ENCODE measurements at regions not wholly inside any gene's neighbourhood (a gene's known extent, or its start where the extent isn't known, plus 50 kb on each side); places are given as distances from the start of the nearest gene placed in this dataset.
"Not testable (repeated sequence)": the region's sequence is repeated elsewhere in the genome, so short reads cannot be mapped to it uniquely, and the experiment has no call there.

DNA sequence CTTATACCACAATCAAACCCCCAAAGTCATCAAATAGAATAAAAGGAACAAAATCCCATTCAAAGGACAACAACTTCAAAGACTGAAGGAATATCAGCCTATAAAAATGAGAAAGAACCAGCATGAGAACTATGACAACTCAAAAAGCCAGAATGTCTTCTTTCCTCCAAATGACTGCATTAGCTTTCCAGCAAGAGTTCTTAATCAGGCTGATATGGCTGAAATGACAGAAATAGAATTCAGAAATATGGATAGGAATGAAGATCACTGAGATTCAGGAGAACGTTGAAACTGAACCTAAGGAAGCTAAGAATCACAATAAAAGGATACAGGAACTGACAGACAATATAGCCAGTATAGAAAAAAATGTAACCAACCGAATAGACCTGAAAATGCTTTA lies 109.5 kb downstream of the SINHCAF start:
- DNase-seq (ENCODE audit: low read depth), result no peak

DNA sequence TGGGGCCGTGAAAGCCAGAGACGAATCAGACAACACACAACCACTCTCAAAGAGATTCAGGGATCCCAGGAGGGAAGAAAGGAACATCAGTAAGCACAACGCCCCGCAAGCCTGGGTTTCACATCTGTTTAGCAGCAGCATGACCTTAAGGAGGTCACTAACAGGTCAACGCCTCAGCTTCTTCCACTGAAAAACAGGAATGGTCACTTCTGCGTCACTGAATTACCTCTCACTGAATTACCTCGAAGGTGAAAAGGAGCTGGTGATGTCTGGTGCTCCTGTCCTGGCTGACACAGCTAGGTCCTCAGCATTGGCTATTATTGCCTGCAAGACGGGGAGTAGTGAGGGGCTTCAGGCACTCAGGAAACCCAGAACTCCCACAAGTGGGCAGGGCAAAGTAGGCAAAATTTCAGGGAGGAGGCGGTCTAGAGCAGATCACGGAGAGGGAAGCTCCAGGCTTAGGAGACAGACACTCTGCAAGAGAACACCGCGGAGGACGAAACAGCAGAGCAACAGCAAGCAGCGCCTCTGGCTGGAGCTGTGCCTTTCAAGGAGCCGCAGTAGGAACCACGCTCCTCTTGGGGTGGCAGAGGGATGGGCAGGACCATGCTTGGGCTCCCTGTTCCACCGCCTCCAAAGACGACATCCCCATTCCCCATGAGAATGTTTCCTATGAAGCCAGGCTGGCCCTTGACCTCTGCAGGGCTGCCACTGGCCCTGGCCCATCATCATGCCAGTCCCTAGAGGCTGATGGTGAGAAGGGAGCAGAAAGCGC lies 108.4 kb downstream of the SINHCAF start:
- DNase-seq (ENCODE audit: low read depth), result no peak

DNA sequence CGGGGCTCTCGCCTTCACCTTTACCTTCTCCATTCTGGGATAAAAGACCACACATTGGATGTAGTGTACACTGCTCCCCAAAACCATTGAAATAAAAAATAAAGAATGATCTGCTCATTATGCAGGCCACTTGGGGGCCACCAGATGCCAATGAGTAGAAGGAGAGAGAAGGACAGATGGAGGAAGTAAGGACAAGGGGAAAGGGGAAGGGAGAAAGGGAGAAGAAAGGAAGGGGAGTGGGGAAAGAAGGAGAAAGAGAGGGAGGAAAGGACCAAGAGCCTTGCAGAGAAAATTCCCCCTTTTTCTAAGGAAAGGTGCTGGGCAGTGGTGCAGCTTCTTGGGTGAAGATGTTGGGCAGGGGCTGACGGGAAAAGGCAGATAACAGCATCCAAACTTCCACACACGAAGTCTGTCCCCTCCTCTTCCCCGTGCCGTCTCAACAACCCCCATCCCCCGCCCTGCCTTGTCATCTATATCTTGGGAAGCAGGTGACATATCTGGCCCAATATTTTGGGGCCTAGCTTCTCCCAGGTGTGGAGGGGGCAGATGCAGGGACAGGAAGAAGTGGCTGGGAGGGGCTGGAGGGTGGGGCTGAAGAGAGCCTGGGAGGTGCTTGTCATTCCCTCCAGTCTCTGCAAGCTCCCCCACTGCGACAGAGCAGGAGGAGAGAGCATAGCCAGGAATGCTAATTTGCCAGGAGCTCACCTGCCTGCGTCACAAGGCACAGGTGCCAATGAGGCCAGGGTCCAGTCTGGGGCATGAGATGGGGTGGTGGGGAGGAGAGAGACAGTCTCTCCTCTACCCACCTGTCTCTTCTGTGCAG lies 107.5 kb downstream of the SINHCAF start:
- DNase-seq (ENCODE audit: low read depth), result no peak

DNA sequence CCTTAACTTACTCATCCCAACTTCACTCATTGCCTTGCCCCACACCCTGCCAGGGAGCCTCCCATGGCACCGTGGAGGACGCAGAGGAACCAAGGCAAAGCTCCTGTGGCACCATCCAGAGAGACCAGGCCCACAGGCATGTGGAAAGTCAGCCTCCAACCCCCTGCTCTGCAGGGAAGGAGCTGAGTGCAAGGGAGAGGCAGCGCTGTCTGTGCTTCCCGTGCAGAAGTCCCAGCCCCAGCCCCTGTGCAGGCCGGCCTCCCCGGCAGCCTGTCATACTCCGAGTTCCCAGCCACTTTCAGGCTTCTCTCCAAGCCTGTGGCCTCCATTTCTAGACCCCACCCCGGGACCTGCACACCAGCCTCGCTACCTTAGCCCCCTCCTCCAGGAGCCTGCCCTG lies 106.4 kb downstream of the SINHCAF start:
- no peak for DNase-seq (ENCODE audit: low read depth)

DNA sequence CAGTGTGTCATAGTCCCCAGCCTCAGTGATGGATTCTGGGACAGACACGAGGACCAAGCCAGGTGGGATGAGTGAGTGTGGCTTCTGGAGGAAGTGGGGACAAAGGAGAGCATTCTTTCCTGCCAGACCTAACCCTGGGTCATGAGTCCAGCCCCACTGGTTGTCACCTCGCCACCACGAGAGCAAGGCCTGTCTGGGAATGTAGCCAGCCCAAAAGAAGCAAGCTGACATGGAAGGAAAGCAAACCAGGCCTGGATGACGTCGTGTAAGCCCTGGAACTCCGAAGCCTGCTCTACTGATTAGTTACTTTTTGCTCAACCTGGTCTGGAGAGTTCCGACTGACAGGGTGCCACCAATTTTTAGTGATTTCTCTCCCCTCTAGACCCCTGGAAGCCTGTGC lies 105.9 kb downstream of the SINHCAF start:
- no peak for DNase-seq (ENCODE audit: low read depth)

DNA sequence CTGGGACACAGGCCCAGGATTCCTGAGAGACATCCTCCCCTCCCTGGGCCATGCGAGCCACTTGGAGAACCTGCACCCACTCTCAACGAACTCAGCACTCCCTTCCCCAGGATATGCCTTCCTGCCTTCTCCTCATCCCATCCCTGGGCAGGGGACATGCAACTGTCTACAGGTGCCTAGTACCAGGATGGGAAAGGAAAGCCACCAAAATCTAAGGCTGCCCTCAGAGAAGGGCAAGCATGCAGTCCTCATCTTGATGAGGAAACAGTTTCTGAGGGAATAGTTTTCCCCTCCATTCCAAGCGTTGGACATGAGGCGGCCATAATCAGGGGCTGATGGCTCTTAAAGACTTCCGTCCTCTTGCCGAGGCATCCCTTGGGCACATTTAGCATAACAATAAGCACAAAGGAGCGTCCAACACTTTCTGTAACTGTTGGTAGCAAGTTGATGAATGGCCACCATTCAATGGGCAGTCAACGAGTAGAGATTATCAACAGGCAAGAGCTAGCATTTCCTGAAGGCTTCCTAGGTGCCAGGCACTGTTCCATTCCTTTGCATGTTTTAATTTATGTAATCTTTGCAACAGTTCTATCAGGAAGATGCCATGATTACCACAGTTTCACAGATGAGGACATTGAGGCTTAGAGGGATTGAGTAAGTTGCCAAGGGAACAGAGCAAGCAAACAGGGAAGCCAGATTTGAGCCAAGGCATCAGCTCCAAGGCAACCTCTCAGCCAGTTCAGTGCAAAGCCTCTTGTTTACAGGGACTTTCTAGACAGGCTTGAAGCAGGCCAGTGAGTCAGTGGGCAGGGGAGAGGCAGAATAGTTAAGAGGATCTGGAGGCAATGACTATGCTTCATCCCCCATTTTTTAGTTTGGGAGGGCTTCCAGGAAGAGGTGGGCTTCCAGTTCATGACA lies 105.1 kb downstream of the SINHCAF start:
- DNase-seq (ENCODE audit: low read depth), result no peak

DNA sequence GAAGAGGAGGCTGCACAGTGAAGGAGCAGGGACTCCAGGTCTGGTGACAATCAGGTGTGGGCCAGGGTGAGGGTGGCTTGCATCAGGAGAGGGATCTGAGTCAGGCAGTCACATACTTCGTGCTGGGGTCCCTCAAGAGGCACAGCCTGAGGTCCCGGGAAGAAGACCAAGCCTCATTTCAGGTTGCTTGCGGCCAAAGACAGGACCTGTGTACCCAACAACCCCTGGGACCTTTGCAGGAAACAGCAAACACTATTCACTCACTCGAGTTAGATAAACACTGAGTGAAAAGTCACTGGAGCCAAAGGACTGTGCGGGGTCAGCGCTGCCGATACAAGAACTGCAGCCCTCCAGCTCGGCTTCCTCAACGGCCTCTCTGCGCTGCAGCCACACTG lies 104.4 kb downstream of the SINHCAF start:
- no peak for DNase-seq (ENCODE audit: low read depth)

DNA sequence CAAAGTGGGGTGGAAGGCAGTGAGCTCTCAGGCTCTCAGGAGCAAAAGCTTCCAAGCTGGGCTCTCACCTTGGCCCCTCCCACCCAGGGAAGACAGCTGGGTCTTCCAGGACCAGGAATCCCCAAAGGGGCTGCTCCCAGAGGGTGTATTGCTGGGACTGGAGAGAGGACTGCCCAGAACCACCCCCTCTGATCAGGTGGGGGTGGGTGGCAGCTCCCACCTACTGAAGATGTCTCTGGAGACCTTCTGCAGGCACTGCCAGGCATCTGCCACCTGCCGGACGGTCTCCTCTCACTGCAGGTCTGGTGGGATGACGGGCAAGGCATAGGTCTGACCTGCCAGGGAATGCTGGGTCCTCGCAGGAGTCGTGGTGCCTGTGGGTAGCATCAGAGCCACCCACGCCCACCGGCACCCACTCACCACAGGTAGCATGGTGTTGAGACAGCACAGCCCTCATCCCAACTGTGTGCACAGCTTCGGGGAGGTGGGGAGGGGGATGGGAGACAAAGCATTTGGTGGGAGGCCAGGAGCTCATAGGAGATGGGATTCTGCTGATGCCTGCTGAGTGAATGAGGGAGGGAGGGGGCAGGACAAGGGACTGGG lies 103.2 kb downstream of the SINHCAF start:
- no peak for DNase-seq (ENCODE audit: low read depth)

DNA sequence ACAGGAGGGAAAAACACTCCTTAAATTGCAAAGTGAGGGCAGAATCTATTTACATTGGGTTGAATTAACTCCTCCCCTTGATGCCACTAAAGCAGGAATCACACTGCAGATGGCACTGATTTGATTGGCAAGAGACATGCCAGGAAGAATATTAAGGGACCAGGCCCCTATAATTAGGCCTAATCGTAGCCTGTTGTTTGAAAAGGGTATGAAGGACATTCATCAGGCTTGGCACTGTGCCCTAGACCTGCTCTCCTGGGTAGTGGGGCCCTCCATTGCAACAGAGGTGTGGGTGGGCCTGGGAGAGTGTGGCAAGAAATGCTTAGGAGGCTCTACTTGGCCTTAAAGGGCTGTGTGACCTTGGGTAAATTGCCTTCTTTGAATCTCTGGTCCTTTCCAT lies 102.3 kb downstream of the SINHCAF start:
- not testable (repeated sequence) for DNase-seq (ENCODE audit: low read depth)

DNA sequence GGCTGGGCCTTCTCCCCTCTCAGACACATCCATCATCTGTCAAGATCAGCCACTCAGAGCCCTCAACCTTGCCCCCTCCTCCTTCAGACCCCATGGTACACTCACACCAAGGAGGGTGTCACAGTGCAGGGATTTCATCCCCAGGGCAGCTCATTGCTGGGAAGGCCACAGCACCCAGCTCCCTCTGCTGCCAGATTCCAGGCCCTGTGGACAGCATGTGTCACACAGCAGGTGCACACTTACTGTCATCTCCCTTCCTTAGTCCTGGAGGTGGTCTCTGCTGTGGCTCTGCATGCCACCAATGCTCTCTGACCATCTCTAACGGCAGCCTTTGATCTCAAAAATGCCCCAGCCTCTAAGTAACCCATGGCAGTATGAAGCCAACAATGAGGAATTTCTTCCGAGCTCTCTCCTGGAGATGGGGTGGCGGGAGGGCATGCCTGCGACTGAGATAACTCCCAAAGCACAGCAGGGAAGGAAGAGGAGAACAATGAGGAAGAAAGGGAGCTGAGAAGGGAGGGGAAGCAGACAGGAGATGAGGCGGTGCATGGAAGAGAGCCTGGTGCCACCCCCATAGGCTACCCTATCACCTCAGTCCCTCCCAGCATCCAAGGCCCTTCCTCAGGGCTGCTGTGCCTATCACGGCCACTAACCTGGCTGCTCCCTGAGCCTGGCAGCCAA lies 101.0 kb downstream of the SINHCAF start:
- DNase-seq (ENCODE audit: low read depth), result no peak

DNA sequence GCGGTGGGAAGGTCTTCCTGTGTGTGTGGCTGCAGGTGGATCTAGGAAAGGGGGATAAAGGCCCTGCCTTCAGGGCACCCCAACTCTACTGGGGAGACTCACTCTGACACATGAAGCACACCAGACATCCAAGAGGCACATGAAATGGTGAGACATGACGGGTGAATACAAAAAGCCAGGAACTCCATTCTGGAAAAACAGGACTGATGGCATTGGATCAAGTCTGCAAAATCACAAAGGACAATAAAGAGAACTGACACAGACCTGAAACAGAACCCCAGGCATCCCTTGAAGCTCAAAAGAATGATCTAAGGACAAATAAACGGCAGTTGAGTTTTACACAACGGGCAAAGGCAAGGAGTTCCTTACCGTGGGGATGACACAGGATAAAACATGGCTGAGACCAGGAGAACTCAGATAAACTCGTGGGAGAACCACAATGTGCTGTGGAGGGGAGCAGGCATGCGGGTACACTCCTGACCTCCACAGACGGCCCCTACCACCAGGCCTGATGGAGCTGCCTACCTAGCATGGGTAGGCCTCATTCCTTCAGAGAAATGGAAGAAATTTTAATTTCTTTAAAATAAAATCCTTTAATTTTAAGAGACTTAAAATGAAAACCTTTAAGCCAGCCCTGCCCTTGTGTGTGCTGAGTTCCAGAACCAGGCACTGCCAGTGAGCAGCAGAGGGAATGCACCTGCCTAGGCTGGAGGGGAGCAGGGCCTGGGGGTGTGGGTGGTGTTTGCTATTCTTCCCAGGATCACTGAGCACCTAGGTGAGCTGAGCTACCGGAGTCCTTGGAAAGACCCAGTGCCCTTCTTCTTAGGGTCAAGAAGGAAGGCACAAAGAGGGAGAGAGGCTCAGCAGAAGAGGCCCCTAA lies 100.1 kb downstream of the SINHCAF start:
- no peak for DNase-seq (ENCODE audit: low read depth)

DNA sequence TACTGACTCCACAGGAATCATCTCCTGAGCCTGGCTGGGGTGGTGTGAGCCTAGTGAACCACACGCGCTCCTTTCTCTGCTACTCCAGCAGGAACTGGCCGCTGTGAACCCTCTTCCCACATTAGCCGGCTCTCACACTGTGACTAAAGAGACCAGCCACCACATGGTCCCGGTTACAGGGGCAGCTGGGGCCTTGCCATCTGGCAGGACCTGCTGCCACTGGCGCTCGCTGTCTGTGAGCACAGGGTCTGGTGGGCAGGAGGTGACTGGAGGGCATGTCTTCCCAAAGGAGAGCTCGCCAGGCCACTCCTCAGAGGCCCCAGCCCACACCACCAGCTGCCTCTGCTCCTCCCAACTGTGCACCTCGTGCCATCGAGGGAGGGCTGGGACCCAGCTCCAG lies 99.3 kb downstream of the SINHCAF start:
- DNase-seq (ENCODE audit: low read depth), result no peak

DNA sequence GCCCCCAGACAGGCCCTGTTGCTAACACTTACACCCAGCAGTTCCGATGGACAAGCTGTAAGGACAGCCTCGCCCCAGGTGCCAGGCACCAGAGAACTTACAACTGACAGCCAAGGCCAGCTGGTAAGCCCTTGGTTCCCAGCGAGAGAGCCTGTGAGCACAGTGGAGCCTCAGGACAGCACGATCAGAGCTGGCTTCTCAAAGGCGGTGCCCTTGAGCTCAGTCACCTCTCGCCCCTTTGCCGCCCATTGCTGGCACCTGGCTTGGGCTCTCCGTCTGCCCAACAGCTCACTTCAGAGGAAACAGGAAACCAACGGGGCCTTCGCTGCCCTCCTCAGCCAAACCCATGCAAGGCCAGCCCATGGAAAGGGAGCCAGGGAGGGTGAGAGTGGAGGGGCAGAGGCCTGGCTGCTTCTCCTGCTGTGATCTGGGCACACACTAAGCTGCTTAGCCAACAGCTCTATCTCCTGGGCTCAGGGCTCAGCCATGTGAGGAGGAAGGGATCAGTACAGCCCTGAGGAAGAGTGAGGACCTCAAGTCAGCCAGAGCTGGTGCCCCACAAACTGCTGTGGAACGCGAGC lies 98.5 kb downstream of the SINHCAF start:
- DNase-seq (ENCODE audit: low read depth), result no peak

DNA sequence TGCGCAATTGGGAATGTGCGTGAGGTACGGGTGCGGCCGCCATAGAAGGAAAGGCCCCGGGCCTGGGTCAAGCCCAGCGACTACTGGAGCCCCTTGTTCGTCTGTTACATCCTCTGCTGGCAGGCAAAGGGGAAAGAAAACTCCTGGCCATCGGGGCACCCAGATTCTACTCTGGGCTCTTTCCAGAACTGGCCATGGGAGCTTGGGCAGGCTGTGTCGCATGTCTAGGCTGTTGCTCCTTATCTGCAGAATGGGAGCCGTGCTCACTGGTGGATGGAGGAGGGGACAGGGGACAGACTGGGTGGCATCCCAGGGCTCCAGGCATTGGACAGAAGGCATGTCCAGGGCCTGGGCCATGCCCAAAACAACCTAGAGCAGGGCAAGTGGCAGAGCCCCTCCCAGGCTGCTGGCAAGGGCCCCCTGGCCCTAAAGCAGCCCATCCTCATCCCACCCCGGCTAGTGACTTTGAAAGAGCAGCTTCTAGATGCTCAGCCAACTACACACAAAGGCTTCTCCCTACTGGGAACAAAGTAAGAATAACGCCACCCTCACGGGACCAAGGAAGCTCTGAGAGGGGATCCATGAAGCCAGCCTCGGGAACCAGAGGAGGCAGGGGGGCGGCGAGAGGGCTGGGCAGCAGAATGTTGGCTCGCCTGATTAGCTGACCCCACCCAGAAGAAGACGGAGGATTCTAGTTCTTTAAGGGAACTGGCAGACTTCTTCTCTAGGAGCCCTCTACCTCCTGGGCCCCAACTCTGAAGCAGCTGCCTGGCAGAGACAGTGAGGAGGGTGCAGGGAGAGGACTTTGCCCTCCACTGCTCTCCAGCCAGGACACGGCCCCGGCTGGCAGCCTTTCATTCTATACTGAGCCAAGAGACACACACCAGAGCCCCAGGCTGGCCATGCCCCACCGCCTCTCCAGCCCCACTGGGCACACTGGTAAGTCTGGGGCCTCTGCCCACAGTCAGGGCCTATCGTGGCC lies 96.8 kb downstream of the SINHCAF start:
- DNase-seq (ENCODE audit: low read depth), result no peak

DNA sequence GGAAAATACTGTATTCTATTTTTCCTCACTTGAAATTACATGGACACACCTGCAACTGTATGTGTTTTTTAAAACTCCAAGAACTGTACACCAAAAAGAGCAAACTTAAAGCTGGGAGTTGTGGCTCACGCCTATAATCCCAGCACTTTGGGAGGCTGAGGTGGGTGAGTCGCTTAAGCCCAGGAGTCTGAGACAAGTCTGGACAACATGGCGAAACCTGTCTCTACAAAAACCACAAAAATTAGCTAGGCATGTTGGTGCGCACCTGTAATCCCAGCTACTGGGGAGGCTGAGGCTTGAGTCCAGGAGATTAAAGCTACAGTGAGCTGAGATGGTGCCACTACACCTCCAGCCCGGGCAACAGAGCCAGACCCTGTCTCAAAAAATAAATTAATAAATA lies 95.9 kb downstream of the SINHCAF start:
- no peak for DNase-seq (ENCODE audit: low read depth)

Measured in fibroblast of the conjunctiva (primary cell).